K562 (cell line): ENCODE measurements at regions not wholly inside any gene's neighbourhood (a gene's known extent, or its start where the extent isn't known, plus 50 kb on each side); places are given as distances from the start of the nearest gene placed in this dataset.

ENCODE experiments used
- ATAC-seq: fragments of 200-7000 bp; cut with Tn5 transposase; 3 replicates; pipeline ENCODE4 v1.9.1; 2020; ENCODE audit warnings: moderate library complexity
- BruUV-seq: library from RNA; stranded (reverse); fragments of 400-500 nt; replicated peaks from 2 replicates; lab custom pipeline; 2021; lab: Mats Ljungman, UMichigan
- CTCF ChIA-PET: fragments of 300-600 bp; formaldehyde crosslinking; extraction: SDS; loops from one replicate; lab custom pipeline; 2021; ENCODE audit warnings: low intra/inter-chr PET ratio; lab: Yijun Ruan, JAX
- POLR2A ChIA-PET: fragments of 300-600, 350-650 bp; sonication (Branson Sonifier 250); formaldehyde crosslinking; extraction: SDS; loops from one replicate; lab custom pipeline; 2021; ENCODE audit warnings: antibody characterized with exemption, inconsistent platforms; lab: Yijun Ruan, JAX
- DNase-seq, 4 experiments: peaks; one replicate each; pipeline versions ENCODE4 v3.0.0 to v3.0.0-alpha.2; 2011 to 2018; ENCODE audit warnings: low spot score in 3 of 4, mixed read lengths in 3 of 4; ENCODE audit errors: extremely low read depth in 1 of 4
- FAIRE-seq: peaks from 2 replicates; lab custom pipeline; 2011; peaks lifted over from hg19 to GRCh38; lab: Jason Lieb, UNC
- H2AFZ ChIP-seq: 2 replicates; pipeline ENCODE4 v1.6.0; 2011; ENCODE audit warnings: low read depth, low read length, control low read depth, inconsistent platforms
- H3K27ac ChIP-seq: fragments of 200-600 bp; 3 replicates; pipeline ENCODE4 v1.8.0; 2011; ENCODE audit warnings: low read depth, mild to moderate bottlenecking, control low read depth, inconsistent platforms, low read length, moderate library complexity, mixed read lengths; ENCODE audit errors: extremely low read depth
- H3K27me3 ChIP-seq, 2 experiments: fragments of 300-600 bp in 1 of 2; 2 replicates in 1 of 2; 3 replicates in 1 of 2; pipeline versions ENCODE4 v1.6.0 to v1.8.0; 2011; ENCODE audit warnings: inconsistent platforms in 2 of 2, low read length in 2 of 2, mild to moderate bottlenecking in 1 of 2, mixed read lengths in 1 of 2, moderate library complexity in 1 of 2; ENCODE audit not compliant: control insufficient read depth in 2 of 2, insufficient read depth in 2 of 2
- H3K36me3 ChIP-seq: fragments of 300-600 bp; 3 replicates; pipeline ENCODE4 v1.8.0; 2011; ENCODE audit warnings: mild to moderate bottlenecking, low read length, inconsistent platforms; ENCODE audit not compliant: control insufficient read depth, insufficient read depth
- H3K4me1 ChIP-seq, 2 experiments: fragments of 200-600 bp in 1 of 2; replicated peaks in 1 of 2; 2 replicates in 1 of 2; 3 replicates in 1 of 2; pipeline versions ENCODE4 v1.5.1 to v1.8.0; 2011; ENCODE audit warnings: inconsistent platforms in 2 of 2, low read length in 2 of 2, mild to moderate bottlenecking in 1 of 2, mixed read lengths in 1 of 2, moderate library complexity in 1 of 2; ENCODE audit not compliant: control insufficient read depth in 2 of 2, insufficient read depth in 2 of 2
- H3K4me2 ChIP-seq: 2 replicates; pipeline ENCODE4 v1.6.1; 2011; ENCODE audit warnings: low read length, control low read depth, inconsistent platforms, mixed read lengths; ENCODE audit not compliant: insufficient read depth
- H3K4me3 ChIP-seq: fragments of 200-600 bp; sonication (generic), shearing (Covaris generic); 2 replicates; pipeline ENCODE4 v1.5.1; 2016; ENCODE audit warnings: control low read depth, inconsistent platforms
- H3K79me2 ChIP-seq: fragments of 200-600 bp; 3 replicates; pipeline ENCODE4 v1.8.0; 2011; ENCODE audit warnings: low read length, inconsistent platforms; ENCODE audit not compliant: control insufficient read depth, insufficient read depth
- H3K9ac ChIP-seq, 2 experiments: 2 replicates each; pipeline versions ENCODE4 v1.6.0 to v1.6.1; 2011; ENCODE audit warnings: low read depth in 2 of 2, low read length in 2 of 2, control low read depth in 1 of 2, inconsistent platforms in 1 of 2, mild to moderate bottlenecking in 1 of 2, mixed read lengths in 1 of 2; ENCODE audit not compliant: insufficient read depth in 1 of 2
- H3K9me1 ChIP-seq: one replicate; pipeline ENCODE4 v1.6.0; 2011; ENCODE audit warnings: inconsistent platforms, mild to moderate bottlenecking, low read length, moderate library complexity; ENCODE audit not compliant: control insufficient read depth, insufficient read depth
- H3K9me3 ChIP-seq: replicated peaks from 2 replicates; pipeline ENCODE4 v1.5.1; 2011; ENCODE audit warnings: low read depth, low read length, inconsistent platforms; ENCODE audit not compliant: control insufficient read depth, insufficient read depth
- H4K20me1 ChIP-seq: replicated peaks from 2 replicates; pipeline ENCODE4 v1.6.1; 2011; ENCODE audit warnings: low read length, inconsistent platforms, mixed read lengths; ENCODE audit not compliant: control insufficient read depth, insufficient read depth
- BRD9 ChIP-seq: fragments of 450-650 bp; IDR thresholded peaks from 2 replicates; pipeline ENCODE4 v1.6.1; 2018; ENCODE audit warnings: low read depth; ENCODE audit not compliant: partially characterized antibody
- CBX3 ChIP-seq, 2 experiments: IDR thresholded peaks; 1 replicate in 1 of 2; 2 replicates in 1 of 2; pipeline ENCODE4 v1.6.1; 2012; ENCODE audit warnings: inconsistent platforms in 2 of 2, low read length in 2 of 2, borderline replicate concordance in 1 of 2, control low read depth in 1 of 2
- PCBP2 ChIP-seq: fragments of 200-400 bp; formaldehyde crosslinking; IDR thresholded peaks from 2 replicates; pipeline ENCODE4 v1.6.1; 2018; ENCODE audit warnings: low read length, low read depth, mild to moderate bottlenecking, moderate library complexity; ENCODE audit not compliant: poor library complexity, severe bottlenecking
- PHB ChIP-seq: fragments of 250-450 bp; sonication (Bioruptor Pico); IDR thresholded peaks from 2 replicates; pipeline ENCODE4 v1.5.0; 2021
- POLR3G ChIP-seq: IDR thresholded peaks from 2 replicates; pipeline ENCODE4 v1.6.1; 2011; ENCODE audit not compliant: insufficient read length, insufficient replicate concordance; ENCODE audit errors: extremely low read depth
- RUNX1 ChIP-seq: sonication (generic); IDR thresholded peaks from 2 replicates; pipeline ENCODE4 v1.6.1; 2016; ENCODE audit warnings: antibody characterized with exemption, low read depth
- in situ Hi-C: fragments of 300-500 bp; cut with MboI; formaldehyde crosslinking; loops from 4 replicates; pipeline ENCODE4 v1.15.0; 2018; ENCODE audit warnings: inconsistent platforms, mixed read lengths
- intact Hi-C: fragments of 100-400 bp; cut with micrococcal nuclease; formaldehyde crosslinking; loops from 2 replicates; pipeline ENCODE4 v1.14.2; 2022
- TF ChIP-seq, protein P1 (sequence below): fragments of 450-650 bp; formaldehyde crosslinking; IDR thresholded peaks from 2 replicates; pipeline ENCODE4 v1.4.0; 2022; ENCODE audit warnings: mild to moderate bottlenecking, moderate library complexity
- TF ChIP-seq, protein P2 (sequence below): sonication (generic); formaldehyde crosslinking; IDR thresholded peaks from 2 replicates; pipeline ENCODE4 v1.9.0; 2022; ENCODE audit warnings: mild to moderate bottlenecking, missing genetic modification reagents
- TF ChIP-seq, protein P3 (sequence below): sonication (generic); formaldehyde crosslinking; IDR thresholded peaks from 2 replicates; pipeline ENCODE4 v1.8.1; 2023; ENCODE audit warnings: mild to moderate bottlenecking, missing genetic modification reagents

DNA sequence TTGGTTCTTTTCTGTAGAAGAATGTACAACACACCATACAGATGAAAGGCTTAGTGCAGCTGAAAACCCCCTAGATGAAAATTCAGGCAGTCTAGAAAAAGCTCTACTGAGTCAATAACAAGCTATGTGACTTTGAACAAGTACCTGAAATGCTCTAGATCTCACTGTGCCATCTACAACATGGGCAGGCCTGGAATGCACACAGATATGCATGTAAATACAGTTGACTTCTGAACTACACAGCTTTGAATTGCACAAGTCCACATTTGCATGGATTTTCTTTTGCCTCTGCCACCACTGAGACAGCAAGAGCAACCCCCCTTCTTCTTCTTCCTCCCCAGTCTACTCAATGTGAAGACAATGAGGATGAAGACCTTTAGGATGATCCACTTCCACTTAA lies 98.4 kb downstream of the CNTN3 start:
- no peak overlapping the region for H2AFZ ChIP-seq
- intact Hi-C loops (no loop called here), in situ Hi-C loops (no loop called here)
- H3K4me1 ChIP-seq, result no peaks in the 10 kb centered on the region
- H3K9ac ChIP-seq, result no peak overlapping the region
- no peaks in the 10 kb centered on the region for H3K9me1 ChIP-seq
- ChIA-PET CTCF (no interaction called here), POLR2A (no interaction called here)
- no peak overlapping the region for H3K27ac ChIP-seq
- no peak overlapping the region for H3K4me2 ChIP-seq
- no peaks in the 10 kb centered on the region for H3K27me3 ChIP-seq
- H3K36me3 ChIP-seq, result no peaks in the 10 kb centered on the region
- no TSS peak for BruUV-seq
- H3K9me3 ChIP-seq, result no peaks in the 10 kb centered on the region
- no peak overlapping the region for H3K4me3 ChIP-seq
- ATAC-seq, result no peak
- no peaks in the 10 kb centered on the region for H4K20me1 ChIP-seq
- no peak for DNase-seq
- no peaks in the 10 kb centered on the region for H3K79me2 ChIP-seq
- TF ChIP-seq, protein P1, sequence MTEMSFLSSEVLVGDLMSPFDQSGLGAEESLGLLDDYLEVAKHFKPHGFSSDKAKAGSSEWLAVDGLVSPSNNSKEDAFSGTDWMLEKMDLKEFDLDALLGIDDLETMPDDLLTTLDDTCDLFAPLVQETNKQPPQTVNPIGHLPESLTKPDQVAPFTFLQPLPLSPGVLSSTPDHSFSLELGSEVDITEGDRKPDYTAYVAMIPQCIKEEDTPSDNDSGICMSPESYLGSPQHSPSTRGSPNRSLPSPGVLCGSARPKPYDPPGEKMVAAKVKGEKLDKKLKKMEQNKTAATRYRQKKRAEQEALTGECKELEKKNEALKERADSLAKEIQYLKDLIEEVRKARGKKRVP (CRISPR knock-in tag), result no peak
- TF ChIP-seq PHB (CRISPR knock-in tag), result no peak
- TF ChIP-seq RUNX1, result no peak
- TF ChIP-seq, protein P2, sequence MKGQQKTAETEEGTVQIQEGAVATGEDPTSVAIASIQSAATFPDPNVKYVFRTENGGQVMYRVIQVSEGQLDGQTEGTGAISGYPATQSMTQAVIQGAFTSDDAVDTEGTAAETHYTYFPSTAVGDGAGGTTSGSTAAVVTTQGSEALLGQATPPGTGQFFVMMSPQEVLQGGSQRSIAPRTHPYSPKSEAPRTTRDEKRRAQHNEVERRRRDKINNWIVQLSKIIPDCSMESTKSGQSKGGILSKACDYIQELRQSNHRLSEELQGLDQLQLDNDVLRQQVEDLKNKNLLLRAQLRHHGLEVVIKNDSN, result no peak
- TF ChIP-seq, protein P3, sequence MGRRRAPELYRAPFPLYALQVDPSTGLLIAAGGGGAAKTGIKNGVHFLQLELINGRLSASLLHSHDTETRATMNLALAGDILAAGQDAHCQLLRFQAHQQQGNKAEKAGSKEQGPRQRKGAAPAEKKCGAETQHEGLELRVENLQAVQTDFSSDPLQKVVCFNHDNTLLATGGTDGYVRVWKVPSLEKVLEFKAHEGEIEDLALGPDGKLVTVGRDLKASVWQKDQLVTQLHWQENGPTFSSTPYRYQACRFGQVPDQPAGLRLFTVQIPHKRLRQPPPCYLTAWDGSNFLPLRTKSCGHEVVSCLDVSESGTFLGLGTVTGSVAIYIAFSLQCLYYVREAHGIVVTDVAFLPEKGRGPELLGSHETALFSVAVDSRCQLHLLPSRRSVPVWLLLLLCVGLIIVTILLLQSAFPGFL (CRISPR knock-in tag), result no peak
- TF ChIP-seq PCBP2, result no peak
- TF ChIP-seq BRD9, result no peak
- TF ChIP-seq POLR3G, result no peak
- TF ChIP-seq CBX3 (IDR thresholded peaks at IDR 0.05; ENCODE audit: borderline replicate concordance in 1 of 2, low read length in 2 of 2), result no peak
- no peak for FAIRE-seq
